ENCODE measurements at regions not wholly inside any gene's neighbourhood (a gene's known extent, or its start where the extent isn't known, plus 50 kb on each side); places are given as distances from the start of the nearest gene placed in this dataset.

DNA sequence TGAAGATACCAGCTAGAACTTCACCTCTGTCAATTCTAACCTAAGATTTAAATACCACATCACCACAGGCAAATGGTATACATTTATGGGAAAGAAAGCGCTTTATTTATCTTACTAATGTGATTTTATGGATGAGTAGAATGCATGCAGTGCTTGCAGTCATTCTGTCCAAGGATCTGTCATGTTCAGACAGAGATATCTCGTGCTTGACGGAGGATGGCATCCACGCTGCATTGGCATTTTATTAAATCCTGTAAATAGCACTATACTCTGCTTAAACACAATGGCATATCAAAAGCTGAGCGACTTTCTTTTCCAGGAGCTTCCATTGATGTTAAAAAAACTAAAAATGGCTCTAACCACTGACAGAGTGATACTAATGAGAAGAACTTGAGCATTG lies 133.7 kb upstream of the CAV2 start:
- no peak for TF ChIP-seq EZH2 (IDR thresholded peaks at IDR 0.05; ENCODE audit: low read length)
- TF ChIP-seq, protein P1, sequence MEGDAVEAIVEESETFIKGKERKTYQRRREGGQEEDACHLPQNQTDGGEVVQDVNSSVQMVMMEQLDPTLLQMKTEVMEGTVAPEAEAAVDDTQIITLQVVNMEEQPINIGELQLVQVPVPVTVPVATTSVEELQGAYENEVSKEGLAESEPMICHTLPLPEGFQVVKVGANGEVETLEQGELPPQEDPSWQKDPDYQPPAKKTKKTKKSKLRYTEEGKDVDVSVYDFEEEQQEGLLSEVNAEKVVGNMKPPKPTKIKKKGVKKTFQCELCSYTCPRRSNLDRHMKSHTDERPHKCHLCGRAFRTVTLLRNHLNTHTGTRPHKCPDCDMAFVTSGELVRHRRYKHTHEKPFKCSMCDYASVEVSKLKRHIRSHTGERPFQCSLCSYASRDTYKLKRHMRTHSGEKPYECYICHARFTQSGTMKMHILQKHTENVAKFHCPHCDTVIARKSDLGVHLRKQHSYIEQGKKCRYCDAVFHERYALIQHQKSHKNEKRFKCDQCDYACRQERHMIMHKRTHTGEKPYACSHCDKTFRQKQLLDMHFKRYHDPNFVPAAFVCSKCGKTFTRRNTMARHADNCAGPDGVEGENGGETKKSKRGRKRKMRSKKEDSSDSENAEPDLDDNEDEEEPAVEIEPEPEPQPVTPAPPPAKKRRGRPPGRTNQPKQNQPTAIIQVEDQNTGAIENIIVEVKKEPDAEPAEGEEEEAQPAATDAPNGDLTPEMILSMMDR (optimal IDR thresholded peaks at IDR 0.05 in 1 of 3, IDR thresholded peaks at IDR 0.05 in 1 of 3, conservative IDR thresholded peaks at IDR 0.05 in 1 of 3; ENCODE audit: extremely low read depth in 1 of 3, insufficient read depth in 2 of 3, low read length in 3 of 3) = no peak
